ENCODE measurements at regions not wholly inside any gene's neighbourhood (a gene's known extent, or its start where the extent isn't known, plus 50 kb on each side); places are given as distances from the start of the nearest gene placed in this dataset.

- Histone ChIP-seq H3K4me2 (ENCODE audit: insufficient read depth, insufficient read length, low read length) (no peak overlapping the region), H3K9ac (ENCODE audit: extremely low read depth, insufficient read length, low read length) (no peak overlapping the region), H3K27me3 (ENCODE audit: insufficient read depth, low read length) (no peaks in the 10 kb centered on the region), H4K91ac (ENCODE audit: insufficient read length, low read depth, low read length) (no peak overlapping the region), H3K9me3 (ENCODE audit: control insufficient read depth, low read depth, low read length) (no peaks in the 10 kb centered on the region), H3K79me2 (ENCODE audit: insufficient read depth, low read length) (no peaks in the 10 kb centered on the region), H3K4me1 (ENCODE audit: insufficient read depth, low read length) (no peaks in the 10 kb centered on the region), H3K18ac (ENCODE audit: insufficient read length, low read depth, low read length) (no peak overlapping the region), H4K20me1 (ENCODE audit: control insufficient read depth, insufficient read depth, insufficient read length) (no peaks in the 10 kb centered on the region), H3K23ac (ENCODE audit: insufficient read length, low read depth, low read length) (no peak overlapping the region), H3K27ac (ENCODE audit: insufficient read length, low read depth, low read length) (no peak overlapping the region), H4K5ac (ENCODE audit: insufficient read length, low read depth, low read length) (no peak overlapping the region), H2BK20ac (ENCODE audit: low read depth, low read length, poor library complexity, severe bottlenecking) (no peak overlapping the region), H3K14ac (ENCODE audit: insufficient read depth, low read length) (no peak overlapping the region), H2BK12ac (ENCODE audit: insufficient read length, low read depth, low read length) (no peak overlapping the region), H2BK15ac (ENCODE audit: low read depth, low read length) (no peak overlapping the region), H3T11ph (ENCODE audit: low read length) (no peak overlapping the region), H4K8ac (replicated peaks; ENCODE audit: insufficient read length, low read depth, low read length) (no peak overlapping the region), H2AFZ (ENCODE audit: low read length) (no peak overlapping the region), H3K56ac (ENCODE audit: insufficient read length, low read depth, low read length) (no peak overlapping the region), H3K23me2 (ENCODE audit: insufficient read length, low read depth, low read length, poor library complexity, severe bottlenecking) (no peaks in the 10 kb centered on the region), H3K79me1 (ENCODE audit: insufficient read depth, low read depth, low read length, poor library complexity, severe bottlenecking) (no peaks in the 10 kb centered on the region), H3K4ac (ENCODE audit: low read depth, low read length) (no peak overlapping the region), H2BK120ac (ENCODE audit: low read depth, low read length, poor library complexity, severe bottlenecking) (no peak overlapping the region), H2AK5ac (ENCODE audit: insufficient read length, low read length) (no peak overlapping the region), H2BK5ac (ENCODE audit: insufficient read length, low read length) (no peak overlapping the region)
- Mint-ChIP-seq H3K27me3 (ENCODE audit: low read depth) (no peaks in the 10 kb centered on the region), H3K9me3 (no peaks in the 10 kb centered on the region), H3K4me1 (0 out of 4 replicates have a peak, but pooled peaks cover 0 to 2% of the 10 kb centered on the region in 2 experiments), H3K36me3 (ENCODE audit: insufficient read depth in 1 of 3, low read depth in 3 of 3) (no peaks in the 10 kb centered on the region), H3K27ac (no peak overlapping the region), H3K4me3 (no peak overlapping the region)
- DNase-seq = no peak
- TF ChIP-seq CTCF (conservative IDR thresholded peaks at IDR 0.05) = no peak
- no CpG with 5 or more reads among the region's 4 CpGs for WGBS (ENCODE audit: extremely low coverage, insufficient read length, low lambda C conversion rate)
Observed at GRCh38 chr2:144143294-144144151, 376.4 kb downstream of the ZEB2 start.

Data from H9 (cell line).